Spleen (tissue), 11 donors: ENCODE measurements at regions not wholly inside any gene's neighbourhood (a gene's known extent, or its start where the extent isn't known, plus 50 kb on each side); places are given as distances from the start of the nearest gene placed in this dataset.
"Not testable (repeated sequence)": the region's sequence is repeated elsewhere in the genome, so short reads cannot be mapped to it uniquely, and the experiment has no call there.

Source experiments
- DNase-seq: peaks from one replicate; pipeline ENCODE4 v3.0.0-alpha.2; 2020
- H3K27ac ChIP-seq, 8 donors: fragments of 200-600 bp; sonication (generic) in 7 of 8; 1 replicate in 4 of 8; 2 replicates in 4 of 8; pipeline versions ENCODE4 v1.5.0 to v1.8.0; 2016 to 2021; ENCODE audit warnings: inconsistent platforms in 4 of 8, mild to moderate bottlenecking in 4 of 8, moderate library complexity in 1 of 8
- H3K27me3 ChIP-seq, 7 donors: fragments of 200-600 bp; sonication (generic) in 6 of 7; replicated peaks in 1 of 7; 1 replicate in 4 of 7; 2 replicates in 3 of 7; pipeline versions ENCODE4 v1.5.0 to v1.8.0; 2016 to 2021; ENCODE audit warnings: inconsistent platforms in 3 of 7, mild to moderate bottlenecking in 1 of 7
- H3K36me3 ChIP-seq, 6 donors: fragments of 200-600 bp; sonication (generic) in 5 of 6; 1 replicate in 4 of 6; 2 replicates in 2 of 6; pipeline versions ENCODE4 v1.5.0 to v1.8.0; 2016 to 2021; ENCODE audit warnings: inconsistent platforms in 2 of 6
- H3K4me1 ChIP-seq, 6 donors: fragments of 200-600 bp; sonication (generic) in 5 of 6; 1 replicate in 3 of 6; 2 replicates in 3 of 6; pipeline versions ENCODE4 v1.5.0 to v1.8.0; 2016 to 2021; ENCODE audit warnings: inconsistent platforms in 3 of 6
- H3K4me3 ChIP-seq, 8 donors: fragments of 200-600 bp; sonication (generic) in 7 of 8; 1 replicate in 4 of 8; 2 replicates in 4 of 8; pipeline versions ENCODE4 v1.5.0 to v1.8.0; 2016 to 2021; ENCODE audit warnings: inconsistent platforms in 4 of 8, mild to moderate bottlenecking in 4 of 8, moderate library complexity in 2 of 8
- H3K9me3 ChIP-seq, 8 donors: fragments of 200-600 bp; sonication (generic) in 7 of 8; 1 replicate in 4 of 8; 2 replicates in 4 of 8; pipeline versions ENCODE4 v1.5.0 to v1.8.0; 2016 to 2021; ENCODE audit warnings: inconsistent platforms in 4 of 8
- CTCF ChIP-seq, 11 experiments: fragments of 200-600 bp in 7 of 11; fragments of 450-650 bp in 4 of 11; sonication (generic) in 4 of 11; IDR thresholded peaks in 8 of 11; conservative IDR thresholded peaks in 3 of 11; 1 replicate in 7 of 11; 2 replicates in 4 of 11; pipeline versions ENCODE4 v1.4.0 to v1.8.0; 2016 to 2021; ENCODE audit warnings: antibody characterized with exemption in 11 of 11, inconsistent platforms in 4 of 11, mild to moderate bottlenecking in 1 of 11
- POLR2A ChIP-seq, 3 donors: fragments of 450-650 bp; IDR thresholded peaks; one replicate each; pipeline ENCODE4 v1.5.1; 2017; ENCODE audit warnings: antibody characterized with exemption in 3 of 3, mild to moderate bottlenecking in 1 of 3
- POLR2AphosphoS5 ChIP-seq, 3 donors: sonication (generic); formaldehyde crosslinking; IDR thresholded peaks; one replicate each; pipeline ENCODE4 v1.5.1; 2017; ENCODE audit warnings: antibody characterized with exemption in 3 of 3
- WGBS, 5 donors: extraction: QIAGEN DNeasy Blood & Tissue Kit in 3 of 5; methylation state at CpG; one replicate each; pipeline versions ENCODE4 v1.1.5 to v1.1.7; 2013 to 2018; 5-methylcytosine and 5-hydroxymethylcytosine counted together
- intact Hi-C: fragments of 100-400 bp; cut with DNase I; formaldehyde crosslinking; loops from one replicate; pipeline ENCODE4 v1.15.0; 2023; ENCODE audit warnings: low total_unique reads
- donor health status: healthy with polysubstance abuse.
- donor health status: DM: no; HTN: no; CAD: no; lungs with moderate emphysema.
- donor health status: DM: no; HTN: no; CAD: no.
- donor health status: Bipolar disorder and iron deficiency.
- donor health status: healthy.
- donor health status: DM: no; HTN: no; CAD: no.
- donor health status: DM: yes; HTN: yes; CAD: no.

DNA sequence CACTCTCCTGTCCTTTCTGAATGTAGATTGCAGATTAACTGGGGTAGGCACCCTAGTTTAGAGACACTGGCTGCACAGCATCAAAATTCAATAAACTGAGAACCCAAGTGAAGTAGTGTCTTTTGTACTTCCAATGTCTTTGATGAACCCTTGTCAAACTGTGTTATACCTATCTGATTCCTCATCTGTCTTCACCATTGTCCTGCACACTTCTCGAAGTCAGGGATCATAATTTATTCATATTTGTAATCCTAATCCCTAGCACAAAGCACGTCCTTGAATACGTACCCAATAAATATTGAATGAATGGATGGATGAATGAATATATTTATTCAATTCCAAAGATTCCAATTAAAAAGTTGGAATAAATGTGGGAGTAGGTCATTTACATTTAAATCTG lies 256.6 kb upstream of the PTBP2 start:
- DNase-seq: no peak
- WGBS, 5 donors: 82 to 92% (median 88%) methylated on average over 3 of the region's 3 CpGs
- H3K4me3 ChIP-seq: no peak overlapping the region
- no peaks in the 10 kb centered on the region for H3K27me3 ChIP-seq
- TF ChIP-seq POLR2A (IDR thresholded peaks at IDR 0.05) (no peak), POLR2AphosphoS5 (IDR thresholded peaks at IDR 0.05) (no peak), CTCF (IDR thresholded peaks at IDR 0.05 in 8 of 11, conservative IDR thresholded peaks at IDR 0.05 in 3 of 11) (no peak)
- no peak overlapping the region for H3K27ac ChIP-seq
- intact Hi-C loops: no loop called here
- H3K36me3 ChIP-seq: no peaks in the 10 kb centered on the region
- H3K9me3 ChIP-seq: no peaks in the 10 kb centered on the region
- no peaks in the 10 kb centered on the region for H3K4me1 ChIP-seq

GRCh38 chr1:96465441-96465840 lies 256.1 kb upstream of the PTBP2 start:
- no peaks in the 10 kb centered on the region for H3K36me3 ChIP-seq
- no peak for TF ChIP-seq CTCF (IDR thresholded peaks at IDR 0.05 in 8 of 11, conservative IDR thresholded peaks at IDR 0.05 in 3 of 11)
- no peak for TF ChIP-seq POLR2A (IDR thresholded peaks at IDR 0.05)
- no peak for TF ChIP-seq POLR2AphosphoS5 (IDR thresholded peaks at IDR 0.05)
- H3K27me3 ChIP-seq: no peaks in the 10 kb centered on the region
- H3K4me1 ChIP-seq: no peaks in the 10 kb centered on the region
- no peak overlapping the region for H3K4me3 ChIP-seq
- intact Hi-C loops: no loop called here
- no peak overlapping the region for H3K27ac ChIP-seq
- H3K9me3 ChIP-seq: no peaks in the 10 kb centered on the region
- DNase-seq: no peak
- 61 to 80% (median 72%) methylated on average over 8 of the region's 8 CpGs for WGBS, 5 donors

- no peaks in the 10 kb centered on the region for H3K4me1 ChIP-seq
- H3K9me3 ChIP-seq: no peaks in the 10 kb centered on the region
- no peaks in the 10 kb centered on the region for H3K27me3 ChIP-seq
- no peak overlapping the region for H3K4me3 ChIP-seq
- DNase-seq: no peak
- no peaks in the 10 kb centered on the region for H3K36me3 ChIP-seq
- intact Hi-C loops: no loop called here
- TF ChIP-seq CTCF (IDR thresholded peaks at IDR 0.05 in 8 of 11, conservative IDR thresholded peaks at IDR 0.05 in 3 of 11): no peak
- H3K27ac ChIP-seq: no peak overlapping the region
- WGBS, 5 donors: 58 to 79% (median 68%) methylated on average over 1 of the region's 1 CpG
Measured at GRCh38 chr1:96466842-96467241, 254.7 kb upstream of the PTBP2 start.

DNA sequence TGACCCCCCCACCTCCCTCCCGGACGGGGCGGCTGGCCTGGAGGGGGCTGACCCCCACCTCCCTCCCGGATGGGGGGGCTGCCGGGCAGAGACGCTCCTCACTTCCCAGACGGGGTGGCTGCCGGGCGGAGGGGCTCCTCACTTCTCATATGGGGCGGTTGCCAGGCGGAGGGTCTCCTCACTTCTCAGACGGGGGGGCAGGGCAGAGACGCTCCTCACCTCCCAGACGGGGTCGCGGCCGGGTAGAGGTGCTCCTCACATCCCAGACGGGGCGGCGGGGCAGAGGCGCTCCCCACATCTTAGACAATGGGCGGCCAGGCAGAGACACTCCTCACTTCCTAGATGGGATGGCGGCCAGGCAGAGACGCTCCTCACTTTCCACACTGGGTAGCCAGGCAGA lies 251.9 kb upstream of the PTBP2 start:
- 92 to 100% (median 95%) methylated on average over 1 to 21 of the region's 24 CpGs for WGBS, 5 donors
- DNase-seq, intact Hi-C loops: not testable (repeated sequence)

DNA sequence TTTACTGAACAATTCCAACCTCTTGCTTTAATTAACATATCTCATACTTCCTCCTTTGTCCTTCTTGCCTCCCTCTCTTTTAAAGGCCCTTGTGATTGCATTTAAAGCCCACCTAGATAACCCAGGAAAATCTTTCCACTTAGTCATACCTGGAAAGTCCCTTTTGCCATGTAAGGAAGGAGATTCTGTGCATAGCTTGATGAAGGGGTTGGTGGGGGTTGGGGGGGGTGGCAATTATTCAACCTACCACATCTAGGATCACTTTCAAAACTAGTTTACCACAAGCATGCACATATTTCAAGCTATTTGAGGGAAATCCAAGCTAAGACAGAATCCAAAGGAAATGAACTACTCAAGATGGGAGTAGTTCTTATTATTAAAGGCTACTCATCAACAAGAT lies 249.1 kb upstream of the PTBP2 start:
- H3K4me3 ChIP-seq: no peak overlapping the region
- intact Hi-C loops: no loop called here
- H3K36me3 ChIP-seq: no peaks in the 10 kb centered on the region
- DNase-seq: no peak
- no peaks in the 10 kb centered on the region for H3K9me3 ChIP-seq
- H3K27ac ChIP-seq: no peak overlapping the region
- TF ChIP-seq POLR2AphosphoS5 (IDR thresholded peaks at IDR 0.05) (no peak), CTCF (IDR thresholded peaks at IDR 0.05 in 8 of 11, conservative IDR thresholded peaks at IDR 0.05 in 3 of 11) (no peak), POLR2A (IDR thresholded peaks at IDR 0.05) (no peak)
- H3K4me1 ChIP-seq: no peaks in the 10 kb centered on the region
- H3K27me3 ChIP-seq: no peaks in the 10 kb centered on the region

More for the DNA sequence above, 251.9 kb upstream of the PTBP2 start:
- H3K36me3 ChIP-seq, H3K4me3 ChIP-seq, H3K9me3 ChIP-seq, H3K27ac ChIP-seq, H3K27me3 ChIP-seq, H3K4me1 ChIP-seq: not testable (repeated sequence)
